Right renal pelvis (tissue), 4 donors: ENCODE measurements at regions not wholly inside any gene's neighbourhood (a gene's known extent, or its start where the extent isn't known, plus 50 kb on each side); places are given as distances from the start of the nearest gene placed in this dataset.
"Not testable (repeated sequence)": the region's sequence is repeated elsewhere in the genome, so short reads cannot be mapped to it uniquely, and the experiment has no call there.

Experiments
- DNase-seq, 4 donors: peaks; one replicate each; pipeline ENCODE4 v3.0.0-alpha.2; 2013; ENCODE audit warnings: low read depth in 4 of 4, low spot score in 3 of 4, missing footprints in 1 of 4

DNA sequence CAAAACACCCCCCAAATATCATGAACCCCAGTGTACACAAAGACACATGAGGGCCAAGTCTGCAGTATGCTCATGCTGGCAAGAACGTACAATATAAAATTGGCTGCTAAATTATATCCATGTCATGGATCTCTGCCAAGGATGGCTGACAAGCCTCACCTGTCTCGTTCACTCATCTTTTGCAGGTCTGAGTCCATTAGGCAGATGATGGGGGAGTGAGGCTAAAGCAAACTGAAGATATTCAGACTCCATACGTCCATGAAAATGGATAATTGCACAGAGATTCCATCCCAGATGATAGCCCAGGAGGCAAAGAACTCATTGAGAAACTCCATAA, 122.3 kb upstream of the PTPRG start:
- no peak for DNase-seq

DNA sequence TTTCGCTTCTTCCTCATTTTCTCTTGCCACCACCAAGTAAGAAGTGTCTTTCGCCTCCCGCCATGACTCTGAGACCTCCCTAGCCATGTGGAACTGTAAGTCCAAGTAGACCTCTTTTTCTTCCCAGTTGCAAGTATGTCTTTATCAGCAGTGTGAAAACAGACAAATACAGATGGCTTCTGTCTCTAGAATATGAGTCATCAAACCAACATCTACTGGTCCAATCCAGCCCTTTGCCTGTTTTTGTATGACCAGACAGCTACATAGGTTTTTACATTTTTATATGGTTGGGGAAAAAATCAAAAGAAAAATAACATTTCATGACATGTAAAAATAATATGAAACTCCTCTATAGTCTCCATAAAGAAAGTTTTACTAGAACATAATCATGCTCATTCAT, 118.7 kb upstream of the PTPRG start:
- no peak for DNase-seq

DNA sequence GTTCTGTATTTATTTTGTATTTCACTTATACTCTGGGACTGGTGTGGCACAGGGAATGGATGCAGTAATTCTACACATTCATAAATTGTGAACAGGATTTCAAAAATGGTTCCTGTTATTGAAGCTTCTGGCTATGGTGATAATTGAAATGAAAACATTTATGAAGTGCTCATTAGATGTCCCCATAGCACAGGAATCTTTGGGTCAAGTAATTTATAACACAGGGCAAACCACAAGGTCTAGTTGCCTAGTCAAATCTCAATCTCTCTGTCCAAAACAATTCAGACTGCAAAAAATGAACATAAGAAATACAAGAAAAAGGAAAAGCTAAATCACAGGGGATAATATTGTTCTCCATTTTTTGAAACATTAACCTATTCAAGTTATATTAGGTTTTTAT, 117.5 kb upstream of the PTPRG start:
- no peak for DNase-seq

DNA sequence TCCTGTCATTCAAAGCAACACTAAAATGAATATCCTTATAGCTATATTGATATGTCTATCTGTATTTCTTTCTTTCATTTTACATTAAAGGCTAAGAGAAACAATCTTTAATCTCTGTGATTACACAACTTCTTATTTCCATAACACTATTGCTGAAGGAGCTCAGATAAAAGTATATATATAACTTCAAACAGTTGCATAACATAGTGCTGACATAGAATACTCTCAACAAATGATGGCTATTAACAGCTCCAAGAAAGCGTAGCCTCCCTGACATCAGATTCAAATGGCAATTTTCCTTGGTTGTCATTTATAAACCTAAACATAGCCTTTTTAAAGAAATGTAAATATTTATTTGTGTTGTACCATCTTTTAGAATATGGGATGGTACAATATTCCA, 116.6 kb upstream of the PTPRG start:
- DNase-seq: no peak

DNA sequence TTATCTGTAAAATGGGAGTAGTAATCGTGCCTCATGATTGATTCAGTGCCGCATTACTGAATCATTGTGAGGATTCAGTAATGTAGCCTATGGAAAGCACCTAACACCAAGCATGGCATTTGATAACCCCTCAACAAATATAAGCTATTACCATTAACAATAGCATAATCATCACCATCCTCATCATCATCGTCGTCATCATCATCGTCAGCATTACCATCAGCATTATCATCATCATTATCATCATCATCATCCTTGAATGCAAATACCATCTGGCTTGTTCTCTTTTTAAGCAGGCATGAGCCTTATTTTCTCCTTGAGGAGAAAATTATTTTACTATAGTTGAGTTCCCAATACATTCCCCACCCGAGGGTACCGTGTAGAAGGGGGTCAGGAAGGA, 115.4 kb upstream of the PTPRG start:
- no peak for DNase-seq

DNA sequence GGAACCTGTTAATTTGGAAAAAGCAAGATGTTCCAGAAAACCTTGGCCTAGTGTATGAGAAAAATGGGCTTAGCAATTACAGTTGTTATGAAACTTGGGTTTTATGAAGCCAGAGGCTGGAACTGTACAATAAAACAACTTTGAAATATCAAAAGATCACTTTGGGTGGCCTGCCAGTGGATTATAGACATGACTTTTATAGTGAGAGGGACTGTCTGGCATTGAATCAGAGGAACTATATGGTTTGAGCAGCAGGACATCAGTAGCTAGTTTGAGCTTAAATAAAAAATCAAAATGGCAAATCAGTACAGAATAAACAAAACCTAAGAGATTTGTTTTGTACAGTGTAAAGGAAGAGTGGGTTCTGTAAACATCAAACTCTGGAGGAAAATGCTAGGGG, 115.0 kb upstream of the PTPRG start:
- no peak for DNase-seq

DNA sequence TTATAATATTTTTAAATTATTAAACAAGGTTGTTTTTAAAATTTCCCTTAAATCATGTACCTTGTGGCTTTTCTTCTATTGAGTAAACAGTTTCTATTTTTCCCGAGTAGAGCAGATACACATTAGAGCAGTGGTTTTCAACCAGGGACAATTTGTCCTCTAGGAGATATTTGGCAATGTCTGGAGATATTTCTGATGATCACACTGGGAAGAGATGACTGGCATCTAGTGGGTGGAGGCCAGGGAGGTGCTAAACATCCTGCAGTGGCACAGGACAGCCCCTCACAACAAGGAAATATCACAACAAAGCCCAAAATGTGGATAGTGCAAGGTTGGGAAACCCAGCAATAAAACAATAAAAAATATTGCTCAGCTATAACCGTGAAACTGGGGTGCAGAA, 113.0 kb upstream of the PTPRG start:
- no peak for DNase-seq

DNA sequence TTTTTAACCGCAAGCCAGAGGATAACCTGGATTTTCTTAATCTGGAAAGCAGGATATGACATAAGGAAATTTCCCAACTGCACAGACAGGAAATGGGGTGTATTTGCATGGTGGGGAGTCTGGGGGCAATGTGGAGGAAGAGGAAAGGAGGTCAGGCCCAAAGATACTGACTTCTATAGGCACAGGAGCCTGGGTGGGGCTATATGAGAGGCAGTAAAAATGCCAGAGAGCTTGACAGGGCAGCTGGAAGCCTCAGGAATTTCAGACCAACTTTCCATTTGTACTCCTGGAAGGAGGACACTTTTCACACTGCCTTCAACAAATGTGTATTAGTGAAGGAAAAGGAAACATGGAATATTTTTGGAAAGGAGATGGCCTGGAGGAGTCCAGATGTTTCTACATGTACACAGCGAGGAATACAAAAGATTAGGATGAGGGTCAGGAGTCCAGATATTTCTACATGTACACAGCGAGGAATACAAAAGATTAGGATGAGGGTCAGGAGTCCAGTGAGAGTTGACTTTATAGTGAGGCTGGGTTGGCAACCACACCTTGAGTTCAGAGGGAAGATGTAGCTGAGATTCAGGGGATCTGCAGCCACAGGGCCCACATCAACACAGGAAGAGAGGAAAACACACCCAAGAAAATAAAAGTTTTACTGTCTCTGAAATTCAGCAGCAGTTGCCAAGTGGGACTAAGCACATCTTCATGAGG, 111.9 kb upstream of the PTPRG start:
- DNase-seq: no peak

DNA sequence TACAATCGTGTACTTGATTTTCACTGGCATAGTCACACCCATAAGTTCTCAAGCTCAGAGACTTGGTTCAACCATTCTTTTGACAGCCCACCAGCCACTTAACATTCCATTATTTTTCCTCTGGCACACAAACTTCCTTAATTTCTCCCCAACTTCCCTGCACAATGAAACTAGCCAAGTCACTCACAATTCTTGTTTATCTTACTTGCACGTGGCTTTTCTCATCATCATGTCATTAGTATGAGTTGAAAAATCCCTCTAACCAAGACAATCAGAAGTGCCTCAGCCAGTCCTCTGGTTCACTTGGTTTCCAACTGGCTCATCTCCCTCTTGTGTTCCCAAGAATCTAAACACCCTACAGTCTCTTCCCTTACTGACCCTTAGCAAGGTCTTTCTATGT, 110.5 kb upstream of the PTPRG start:
- DNase-seq: no peak

DNA sequence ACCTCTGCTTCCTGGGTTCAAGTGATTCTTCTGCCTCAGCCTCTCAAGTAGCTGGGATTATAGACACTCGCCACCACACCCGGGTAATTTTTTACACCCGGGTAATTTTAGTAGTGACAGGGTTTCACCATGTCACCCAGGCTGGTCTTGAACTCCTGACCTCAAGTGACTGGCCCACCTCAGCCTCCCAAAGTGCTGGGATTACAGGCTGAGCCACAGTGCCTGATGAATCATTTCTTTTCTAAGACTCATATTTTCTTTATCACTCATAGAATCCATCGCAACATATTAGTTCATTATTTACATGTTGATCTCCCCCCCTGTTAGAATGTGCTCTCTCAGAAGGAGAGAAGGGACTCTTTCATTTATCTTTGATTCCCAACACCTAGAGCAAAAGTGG, 109.5 kb upstream of the PTPRG start:
- DNase-seq: no peak

DNA sequence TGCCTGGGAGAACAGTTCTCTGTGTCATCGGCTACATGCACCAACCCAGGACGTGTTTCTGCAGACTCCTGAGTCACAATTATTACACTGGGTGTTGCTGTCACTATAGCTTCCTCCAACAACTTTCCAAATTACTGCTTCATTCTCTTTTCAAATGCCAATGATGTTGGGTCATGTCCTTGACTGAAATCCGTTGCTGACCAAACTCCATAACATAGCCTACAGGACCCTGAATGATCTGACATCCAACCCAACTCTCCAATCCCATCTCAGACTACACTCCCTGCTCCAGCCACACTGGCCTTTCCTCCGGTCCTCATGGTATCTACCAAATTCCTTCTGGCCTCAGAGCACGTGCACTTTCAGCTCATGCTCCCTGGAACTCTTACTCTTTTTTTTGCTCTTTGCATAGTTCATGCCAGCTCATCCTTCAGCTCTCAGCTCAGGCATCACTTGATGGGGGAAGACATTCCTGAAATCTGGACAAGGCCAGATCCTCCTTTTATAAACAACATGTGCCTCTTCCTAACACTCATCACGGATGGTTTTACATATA, 108.8 kb upstream of the PTPRG start:
- DNase-seq: no peak

DNA sequence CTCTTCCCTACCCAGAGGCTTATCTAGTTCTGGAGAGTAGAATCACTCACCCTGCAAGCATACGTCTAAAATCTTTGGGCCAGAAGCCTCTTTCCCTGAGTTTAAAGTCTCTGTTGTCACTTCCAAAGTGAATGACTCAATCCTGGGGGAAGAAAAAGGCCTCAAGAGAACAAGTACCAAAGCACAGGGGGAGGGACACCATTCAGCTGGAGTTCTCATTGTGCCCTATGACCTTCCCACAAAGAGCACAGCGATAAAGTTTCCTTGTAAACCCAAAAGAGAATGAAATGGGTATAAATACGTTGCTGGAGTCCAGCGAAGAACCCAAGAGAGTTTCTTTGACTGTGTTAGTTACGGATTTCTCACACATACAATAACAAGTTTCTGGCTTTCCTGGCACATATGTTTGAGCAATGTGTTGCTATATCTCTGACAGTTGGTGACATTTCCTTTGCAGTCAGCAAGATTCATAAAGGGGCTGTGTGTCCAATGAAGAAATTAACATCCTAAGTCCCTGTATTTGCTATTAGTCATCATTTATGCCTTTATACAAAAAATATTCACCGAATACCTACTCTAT, 107.3 kb upstream of the PTPRG start:
- DNase-seq: no peak

DNA sequence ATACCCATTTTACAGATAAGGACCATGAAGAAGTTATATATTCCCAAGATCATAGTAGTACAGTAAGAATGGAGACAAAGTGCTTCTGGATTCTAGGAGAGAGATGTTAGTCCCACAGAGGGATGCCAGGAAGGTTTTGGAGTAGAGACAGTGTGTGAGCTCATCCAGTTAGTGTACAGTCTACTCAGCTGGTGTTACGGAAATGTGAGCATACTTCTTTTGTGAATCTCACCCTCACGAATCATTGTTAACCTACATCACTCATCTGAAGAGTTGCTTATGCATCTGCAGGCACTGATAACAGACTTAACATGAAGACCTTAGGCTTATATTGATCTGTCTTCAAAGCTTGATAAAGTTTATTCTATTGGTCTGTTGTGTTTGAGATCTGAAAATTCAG, 106.6 kb upstream of the PTPRG start:
- DNase-seq: no peak

DNA sequence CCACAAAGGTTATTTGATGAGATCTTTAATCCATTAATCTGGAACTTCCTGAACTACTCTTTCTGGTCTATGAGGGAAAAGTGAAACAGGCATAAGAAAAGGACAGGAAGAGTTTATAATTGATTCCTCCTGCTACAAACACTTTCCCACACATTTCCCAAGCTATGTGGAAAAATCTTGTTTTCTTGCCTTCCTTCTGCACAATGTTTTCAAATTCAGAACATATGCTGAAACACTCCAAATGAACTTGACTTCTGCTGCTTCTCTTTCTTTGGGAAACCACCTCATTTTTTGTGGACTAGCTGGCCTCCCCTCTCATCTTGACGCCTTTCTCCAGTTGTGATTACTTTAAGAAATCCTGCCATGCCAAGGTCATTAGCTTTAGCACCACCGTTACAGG, 100.7 kb upstream of the PTPRG start:
- DNase-seq: no peak

DNA sequence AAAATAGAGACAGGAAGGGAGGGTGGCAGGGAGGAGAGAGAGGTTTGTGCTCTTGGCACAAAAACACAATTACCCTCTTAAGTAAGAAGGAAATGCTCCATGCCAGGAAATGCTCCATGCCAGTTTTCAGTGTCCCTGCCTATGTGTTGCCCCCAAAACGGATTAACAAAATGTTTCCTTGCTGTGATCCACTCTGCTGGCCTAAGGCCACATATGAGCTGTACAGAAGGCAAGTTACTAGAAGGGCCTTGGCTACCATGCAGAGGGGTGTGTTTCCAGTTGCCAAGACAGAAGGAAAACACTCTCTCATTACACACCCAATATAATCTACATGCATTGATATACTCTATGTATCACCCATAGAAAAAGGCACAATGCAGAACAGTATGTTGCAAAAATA, 98.2 kb upstream of the PTPRG start:
- no peak for DNase-seq

DNA sequence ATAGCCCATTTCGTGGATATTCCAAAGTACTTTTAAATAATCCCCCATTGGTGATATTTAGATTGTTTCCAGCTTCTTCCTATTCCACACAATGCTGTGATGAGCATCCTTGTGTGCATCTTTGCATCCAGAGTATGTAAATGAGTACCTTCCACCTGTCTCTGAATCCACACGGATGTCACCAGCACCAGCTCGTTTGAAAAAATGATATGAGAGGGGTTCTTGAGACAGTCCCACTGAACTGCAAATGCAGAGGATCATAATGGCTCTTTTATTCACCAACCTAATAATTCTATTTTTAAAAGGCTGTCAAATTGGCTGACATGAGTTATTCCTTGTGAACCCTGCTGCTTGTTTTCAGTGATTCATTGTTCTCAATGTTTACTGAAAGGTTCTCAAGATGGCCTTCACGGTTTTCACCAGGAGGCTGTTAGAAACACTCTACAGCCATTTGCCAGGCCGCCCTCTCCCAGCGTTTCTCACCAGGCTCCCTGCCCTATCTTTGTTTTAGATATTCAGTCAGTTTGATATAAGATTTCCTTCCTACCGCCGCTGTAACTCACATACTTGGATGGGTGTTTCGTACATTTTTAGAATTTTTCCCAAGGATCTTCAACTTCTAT, 96.7 kb upstream of the PTPRG start:
- no peak for DNase-seq

DNA sequence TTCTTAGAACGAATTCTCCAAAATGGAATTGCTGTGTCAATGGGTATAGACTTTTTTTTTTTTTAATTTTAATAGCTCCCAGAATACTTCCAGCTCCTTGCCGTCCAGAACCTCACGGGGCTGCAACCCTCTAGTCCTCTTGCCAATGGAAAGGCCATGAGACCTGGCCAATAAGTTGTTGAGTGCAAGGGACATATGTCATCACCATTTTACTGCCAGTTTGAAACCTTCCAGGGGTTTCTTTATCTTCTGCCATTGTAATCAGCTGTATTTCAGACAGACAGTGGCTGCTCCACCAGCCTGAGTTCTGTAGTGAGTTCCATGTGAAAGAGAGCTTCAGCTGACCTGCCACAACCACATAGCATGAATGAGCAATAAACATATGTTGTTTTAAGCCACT, 95.0 kb upstream of the PTPRG start:
- no peak for DNase-seq

DNA sequence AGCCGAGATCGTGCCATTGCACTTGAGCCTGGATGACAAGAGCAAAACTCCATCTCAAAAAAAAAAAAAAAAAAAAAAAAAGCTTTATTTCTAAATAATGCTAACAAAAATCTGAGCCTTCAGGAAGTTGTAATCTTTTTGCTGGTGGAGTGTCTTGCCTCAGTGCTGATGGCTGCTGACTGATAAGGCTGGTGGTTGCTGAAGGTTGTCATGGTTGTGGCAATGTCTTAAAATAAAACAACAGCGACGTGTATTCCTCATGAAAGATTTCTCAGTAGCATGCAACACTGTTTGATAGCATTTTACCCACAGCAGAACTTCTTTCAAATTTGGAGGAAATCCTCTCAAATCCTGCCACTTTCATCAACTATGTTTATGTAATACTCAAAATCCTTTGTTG, 77.4 kb upstream of the PTPRG start:
- no peak for DNase-seq

DNA sequence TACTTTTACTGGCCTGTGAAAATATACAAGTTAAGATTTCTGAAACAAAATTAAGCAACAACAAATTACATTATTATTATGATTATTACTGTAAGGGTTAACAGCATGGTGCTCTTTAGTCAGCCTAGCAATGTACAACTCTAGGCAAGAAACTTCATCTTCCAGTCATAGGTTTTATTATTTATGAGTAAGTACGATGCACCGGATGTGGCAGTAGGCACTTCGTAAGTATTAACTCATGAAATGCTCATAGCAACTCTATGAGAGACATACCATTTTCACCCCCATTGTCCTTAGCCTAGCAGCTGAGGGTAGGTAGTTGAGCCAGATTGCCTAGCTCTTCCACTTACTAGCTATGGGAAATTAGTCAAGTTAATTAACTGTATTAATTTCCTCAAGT, 68.0 kb upstream of the PTPRG start:
- DNase-seq: no peak

DNA sequence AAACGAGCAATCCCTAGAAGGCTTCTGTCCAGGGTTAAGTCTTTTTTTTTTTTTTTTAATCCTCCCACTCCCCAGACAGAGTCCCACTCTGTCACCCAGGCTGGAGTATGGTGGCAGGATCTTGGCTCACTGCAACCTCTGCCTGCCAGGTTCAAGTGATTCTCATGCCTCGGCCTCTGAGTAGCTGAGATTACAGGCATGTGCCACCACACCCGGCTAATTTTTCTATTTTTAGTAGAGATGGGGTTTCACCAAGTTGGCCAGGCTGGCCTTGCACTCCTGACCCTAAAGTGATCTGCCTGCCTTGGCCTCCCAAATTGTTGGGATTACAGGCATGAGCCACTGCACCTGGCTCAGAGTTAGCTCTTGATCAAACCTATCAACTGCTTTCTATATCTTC, 67.1 kb upstream of the PTPRG start:
- not testable (repeated sequence) for DNase-seq

DNA sequence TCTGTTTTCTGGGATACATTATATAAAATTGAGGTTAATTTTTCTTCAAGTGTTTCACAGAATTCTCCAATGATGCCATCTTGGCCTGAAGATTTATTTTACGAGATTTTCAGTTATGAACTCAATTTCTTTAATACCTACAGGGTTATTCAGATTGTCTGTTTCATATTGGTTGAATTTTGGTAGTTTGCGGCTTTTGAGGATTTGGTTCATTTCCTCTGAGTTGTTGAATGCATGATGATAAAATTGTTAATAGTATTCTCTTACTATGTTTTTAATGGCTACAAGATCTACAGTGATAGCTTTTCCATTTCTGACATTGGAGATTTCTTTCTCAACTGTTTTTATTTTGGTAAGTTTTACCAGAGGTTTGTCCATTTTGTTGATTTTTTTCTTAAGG, 63.9 kb upstream of the PTPRG start:
- DNase-seq: no peak

DNA sequence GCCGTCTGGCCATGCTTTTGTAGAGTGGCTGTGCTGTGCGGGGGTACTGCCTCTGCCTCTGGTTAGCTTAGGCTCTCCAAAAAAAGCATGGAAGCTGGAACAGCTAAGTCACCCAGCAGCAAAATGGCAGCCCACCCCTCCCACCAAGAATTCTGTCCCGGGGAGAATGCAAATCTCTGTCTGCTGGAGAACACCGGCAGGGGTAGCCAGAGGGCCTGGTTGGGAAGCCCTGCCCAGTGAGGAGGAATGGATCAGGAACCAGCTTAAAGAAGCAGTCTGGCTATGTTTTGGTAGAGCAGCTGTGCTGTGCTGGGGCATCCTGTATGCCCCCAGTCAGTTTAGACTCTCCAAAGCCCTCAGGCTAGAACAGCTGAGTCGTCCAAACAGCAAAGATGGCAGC, 56.2 kb upstream of the PTPRG start:
- DNase-seq: no peak
